ENCODE measurements at regions not wholly inside any gene's neighbourhood (a gene's known extent, or its start where the extent isn't known, plus 50 kb on each side); places are given as distances from the start of the nearest gene placed in this dataset.

DNA sequence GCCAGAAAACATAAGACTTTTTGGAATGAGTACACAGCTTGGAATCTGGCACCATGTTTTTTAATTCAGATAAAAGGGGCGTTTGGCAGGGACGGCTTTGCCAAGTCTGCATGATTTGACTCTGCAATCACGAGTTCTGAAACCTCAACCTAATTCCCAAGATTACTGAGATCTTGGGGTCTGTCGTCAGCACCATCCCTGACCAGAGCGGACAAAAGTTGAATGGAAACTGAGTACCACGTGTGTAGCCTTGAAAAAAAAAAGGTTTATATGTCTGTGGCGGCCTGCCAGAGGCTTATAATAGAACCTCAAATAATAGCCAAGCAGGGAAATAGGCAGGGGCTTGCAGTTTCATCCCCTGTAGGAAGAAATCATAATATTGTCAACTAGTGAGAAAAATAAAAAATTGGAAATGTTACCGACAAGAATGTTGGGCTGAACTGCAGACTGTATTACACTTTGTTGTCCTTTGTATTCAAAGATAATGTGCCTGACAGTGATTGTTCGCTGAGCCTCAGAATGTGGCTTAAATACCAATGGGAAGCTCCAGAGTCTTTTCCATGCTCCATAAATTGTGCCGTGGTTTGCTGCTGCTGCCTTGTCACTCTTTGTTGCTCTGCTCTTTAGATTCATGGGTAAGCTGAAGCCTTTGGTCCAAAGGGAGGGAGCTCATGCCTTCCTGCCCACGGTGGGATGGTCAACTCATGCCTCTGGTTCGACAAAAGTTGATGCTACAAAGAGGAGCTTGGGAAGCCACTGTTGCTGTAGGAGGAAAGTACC is 118.8 kb upstream of the ARID1B start:
- TF ChIP-seq, protein P1, sequence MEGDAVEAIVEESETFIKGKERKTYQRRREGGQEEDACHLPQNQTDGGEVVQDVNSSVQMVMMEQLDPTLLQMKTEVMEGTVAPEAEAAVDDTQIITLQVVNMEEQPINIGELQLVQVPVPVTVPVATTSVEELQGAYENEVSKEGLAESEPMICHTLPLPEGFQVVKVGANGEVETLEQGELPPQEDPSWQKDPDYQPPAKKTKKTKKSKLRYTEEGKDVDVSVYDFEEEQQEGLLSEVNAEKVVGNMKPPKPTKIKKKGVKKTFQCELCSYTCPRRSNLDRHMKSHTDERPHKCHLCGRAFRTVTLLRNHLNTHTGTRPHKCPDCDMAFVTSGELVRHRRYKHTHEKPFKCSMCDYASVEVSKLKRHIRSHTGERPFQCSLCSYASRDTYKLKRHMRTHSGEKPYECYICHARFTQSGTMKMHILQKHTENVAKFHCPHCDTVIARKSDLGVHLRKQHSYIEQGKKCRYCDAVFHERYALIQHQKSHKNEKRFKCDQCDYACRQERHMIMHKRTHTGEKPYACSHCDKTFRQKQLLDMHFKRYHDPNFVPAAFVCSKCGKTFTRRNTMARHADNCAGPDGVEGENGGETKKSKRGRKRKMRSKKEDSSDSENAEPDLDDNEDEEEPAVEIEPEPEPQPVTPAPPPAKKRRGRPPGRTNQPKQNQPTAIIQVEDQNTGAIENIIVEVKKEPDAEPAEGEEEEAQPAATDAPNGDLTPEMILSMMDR (IDR thresholded peaks at IDR 0.05) = no peak
- no peak for TF ChIP-seq EZH2 (IDR thresholded peaks at IDR 0.05)

All from neural progenitor cell (in vitro differentiated cells).